Erythroblast (primary cell): ENCODE measurements at regions not wholly inside any gene's neighbourhood (a gene's known extent, or its start where the extent isn't known, plus 50 kb on each side); places are given as distances from the start of the nearest gene placed in this dataset.

Source experiments
- GATA1 ChIP-seq: IDR thresholded peaks from 2 replicates; pipeline ENCODE4 v1.6.1; 2011; ENCODE audit warnings: low read depth, mild to moderate bottlenecking, control low read depth, low read length, moderate library complexity
- POLR2A ChIP-seq: IDR thresholded peaks from 2 replicates; pipeline ENCODE4 v1.6.1; 2011; ENCODE audit warnings: mild to moderate bottlenecking, low read length

DNA sequence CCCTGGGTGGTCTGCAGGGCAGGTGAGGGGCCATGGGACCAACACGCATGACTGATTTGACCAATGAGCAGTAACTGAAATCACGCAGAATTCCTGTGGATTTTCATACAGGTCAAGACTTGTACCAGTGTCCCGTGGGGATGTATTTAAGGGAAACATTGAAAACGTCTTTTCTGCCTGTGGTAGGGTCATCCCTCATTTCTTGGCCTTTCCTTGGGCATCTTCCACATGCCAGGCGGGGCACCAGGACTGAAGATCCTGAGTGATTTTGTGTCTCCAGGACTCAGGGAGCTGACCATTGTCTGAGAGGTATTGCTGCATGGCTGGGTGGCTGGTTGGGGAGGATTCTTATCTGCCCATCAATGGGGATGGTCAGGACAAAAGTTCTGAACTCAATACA, 289.0 kb downstream of the GLRX3 start:
- TF ChIP-seq POLR2A: no peak
- no peak for TF ChIP-seq GATA1
